HL-60 (cell line): ENCODE measurements at regions not wholly inside any gene's neighbourhood (a gene's known extent, or its start where the extent isn't known, plus 50 kb on each side); places are given as distances from the start of the nearest gene placed in this dataset.

ENCODE experiments used
- POLR2AphosphoS5 ChIP-seq: IDR thresholded peaks from 2 replicates; pipeline ENCODE4 v1.6.1; 2012; ENCODE audit warnings: low read depth
- REST ChIP-seq: IDR thresholded peaks from 2 replicates; pipeline ENCODE4 v1.6.1; 2012; ENCODE audit warnings: low read depth; ENCODE audit not compliant: insufficient replicate concordance
- SPI1 ChIP-seq: IDR thresholded peaks from 2 replicates; pipeline ENCODE4 v1.6.1; 2012; ENCODE audit warnings: low read depth, mild to moderate bottlenecking, borderline replicate concordance
- TF ChIP-seq, protein P1 (sequence below): IDR thresholded peaks from one replicate; pipeline ENCODE4 v1.5.1; 2011; ENCODE audit warnings: low read length, control low read depth, inconsistent platforms; ENCODE audit not compliant: insufficient read depth

DNA sequence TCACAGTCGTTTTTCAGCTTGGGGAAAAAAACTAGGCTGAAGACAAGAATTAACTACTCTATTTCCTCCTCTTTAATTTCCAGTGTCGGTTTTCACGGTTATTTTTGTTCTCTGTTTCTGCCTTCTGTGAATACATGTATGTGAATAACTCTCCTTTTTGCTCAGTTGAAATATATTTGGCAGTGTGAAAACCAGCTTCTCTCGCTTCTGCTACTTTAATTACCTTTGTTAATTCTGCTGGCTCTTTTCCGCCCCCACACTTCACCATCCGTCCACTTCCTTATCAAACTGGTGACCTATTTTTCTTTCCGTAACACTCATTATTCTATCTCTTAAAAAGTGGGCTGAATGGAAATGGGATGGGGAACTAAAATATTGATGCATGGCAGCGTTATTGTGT lies 126.4 kb downstream of the POU4F1 start:
- TF ChIP-seq, protein P1, sequence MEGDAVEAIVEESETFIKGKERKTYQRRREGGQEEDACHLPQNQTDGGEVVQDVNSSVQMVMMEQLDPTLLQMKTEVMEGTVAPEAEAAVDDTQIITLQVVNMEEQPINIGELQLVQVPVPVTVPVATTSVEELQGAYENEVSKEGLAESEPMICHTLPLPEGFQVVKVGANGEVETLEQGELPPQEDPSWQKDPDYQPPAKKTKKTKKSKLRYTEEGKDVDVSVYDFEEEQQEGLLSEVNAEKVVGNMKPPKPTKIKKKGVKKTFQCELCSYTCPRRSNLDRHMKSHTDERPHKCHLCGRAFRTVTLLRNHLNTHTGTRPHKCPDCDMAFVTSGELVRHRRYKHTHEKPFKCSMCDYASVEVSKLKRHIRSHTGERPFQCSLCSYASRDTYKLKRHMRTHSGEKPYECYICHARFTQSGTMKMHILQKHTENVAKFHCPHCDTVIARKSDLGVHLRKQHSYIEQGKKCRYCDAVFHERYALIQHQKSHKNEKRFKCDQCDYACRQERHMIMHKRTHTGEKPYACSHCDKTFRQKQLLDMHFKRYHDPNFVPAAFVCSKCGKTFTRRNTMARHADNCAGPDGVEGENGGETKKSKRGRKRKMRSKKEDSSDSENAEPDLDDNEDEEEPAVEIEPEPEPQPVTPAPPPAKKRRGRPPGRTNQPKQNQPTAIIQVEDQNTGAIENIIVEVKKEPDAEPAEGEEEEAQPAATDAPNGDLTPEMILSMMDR = no peak
- TF ChIP-seq SPI1 (no peak), REST (no peak), POLR2AphosphoS5 (no peak)
